ENCODE measurements at regions not wholly inside any gene's neighbourhood (a gene's known extent, or its start where the extent isn't known, plus 50 kb on each side); places are given as distances from the start of the nearest gene placed in this dataset.
A peak's percentile ranks its signal among the peaks of the same experiment; 100 is the strongest.
"Not testable (repeated sequence)": the region's sequence is repeated elsewhere in the genome, so short reads cannot be mapped to it uniquely, and the experiment has no call there.

- DNase-seq (ENCODE audit: low spot score): not testable (repeated sequence)
These were observed 69.5 kb downstream of the MDH2 start for GRCh38 chr7:76117306-76117991.

DNA sequence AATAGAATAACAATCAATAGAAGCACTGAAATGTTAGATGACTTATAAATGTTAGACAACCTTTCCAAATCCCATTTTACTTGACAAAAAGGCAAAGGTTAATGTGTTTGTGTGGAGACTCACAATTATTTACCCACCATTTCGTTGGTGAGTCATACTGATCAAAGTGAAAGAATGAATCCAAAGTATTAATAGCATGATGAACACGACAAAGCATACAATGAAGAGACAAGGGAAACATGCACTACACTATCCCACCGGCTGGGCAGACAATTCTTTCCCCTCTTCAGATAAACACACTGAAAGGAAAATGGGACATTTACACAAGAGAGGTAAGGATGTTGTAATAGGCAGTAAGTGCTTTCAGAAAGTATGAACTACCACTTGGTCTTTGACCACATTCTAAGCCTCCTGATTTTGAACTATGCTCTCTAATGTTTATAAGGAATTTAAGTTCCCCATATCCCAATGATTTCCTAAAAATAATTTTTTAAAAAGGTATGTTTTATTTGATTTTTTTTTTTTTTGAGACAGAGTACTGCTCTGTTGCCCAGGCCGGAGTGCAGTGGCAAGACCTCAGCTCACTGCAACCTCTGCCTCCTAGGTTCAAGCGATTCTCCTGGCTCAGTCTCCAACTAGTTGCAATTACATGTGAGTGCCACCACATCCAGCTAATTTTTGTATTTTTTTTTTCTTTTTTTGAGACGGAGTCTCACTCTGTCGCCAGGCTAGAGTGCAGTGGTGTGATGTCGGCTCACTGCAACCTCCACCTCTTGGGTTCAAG is 70.5 kb downstream of the MDH2 start:
- DNase-seq (ENCODE audit: low spot score): not testable (repeated sequence)

DNA sequence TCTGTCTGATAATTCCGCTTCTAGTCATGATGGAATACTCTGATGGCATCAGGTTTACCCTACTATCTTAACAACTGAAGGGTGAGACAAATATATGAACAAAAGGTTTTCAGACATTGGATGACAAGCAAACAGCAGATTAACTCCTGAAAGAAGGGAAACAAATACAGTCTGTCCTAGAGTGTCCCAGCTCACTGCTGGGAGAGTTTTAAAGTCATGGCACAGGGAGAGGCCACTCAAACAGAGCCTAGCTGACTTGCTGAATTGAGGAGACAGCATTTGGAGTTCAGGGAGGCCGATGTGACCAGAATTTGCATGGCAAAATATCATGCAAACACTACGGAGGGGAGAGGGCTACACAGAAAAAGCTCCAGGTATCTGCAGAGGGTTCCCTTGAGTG is 73.1 kb downstream of the MDH2 start:
- DNase-seq (ENCODE audit: low spot score): no peak

DNA sequence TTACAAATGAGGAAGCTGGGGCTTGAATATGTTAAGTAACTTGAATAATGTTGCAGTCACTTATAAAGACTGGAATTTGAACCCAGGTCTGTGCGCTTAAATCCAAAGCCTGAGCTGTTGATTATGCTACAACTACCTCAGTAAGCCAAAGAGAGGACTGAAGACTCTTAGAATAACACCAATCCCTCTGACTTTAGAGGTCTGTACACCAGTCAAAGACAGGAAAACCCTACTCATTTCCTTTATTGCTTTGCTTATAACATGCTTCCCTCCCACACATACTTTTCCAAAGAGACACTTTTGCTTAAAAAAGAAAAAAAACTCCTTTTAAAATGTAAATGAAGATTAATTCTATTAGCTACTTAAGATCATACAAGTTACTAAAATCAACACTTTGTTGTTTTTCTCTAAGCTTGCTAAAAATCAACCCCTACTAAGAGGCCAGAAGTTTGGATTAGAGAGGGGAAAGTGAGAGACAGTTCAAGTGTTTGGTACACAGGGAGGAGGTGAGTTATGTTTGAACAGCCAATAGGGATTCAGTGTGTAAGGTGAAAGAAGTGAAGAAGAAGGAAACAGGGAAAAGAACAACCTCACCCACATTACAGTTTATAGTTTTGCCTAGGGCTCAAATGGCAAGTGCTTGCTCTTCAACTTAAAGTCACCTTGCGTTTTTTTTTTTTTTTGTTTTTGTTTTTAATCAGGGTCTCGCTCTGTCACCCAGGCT is 74.8 kb downstream of the MDH2 start:
- DNase-seq (ENCODE audit: low spot score): peak; percentile 44

DNA sequence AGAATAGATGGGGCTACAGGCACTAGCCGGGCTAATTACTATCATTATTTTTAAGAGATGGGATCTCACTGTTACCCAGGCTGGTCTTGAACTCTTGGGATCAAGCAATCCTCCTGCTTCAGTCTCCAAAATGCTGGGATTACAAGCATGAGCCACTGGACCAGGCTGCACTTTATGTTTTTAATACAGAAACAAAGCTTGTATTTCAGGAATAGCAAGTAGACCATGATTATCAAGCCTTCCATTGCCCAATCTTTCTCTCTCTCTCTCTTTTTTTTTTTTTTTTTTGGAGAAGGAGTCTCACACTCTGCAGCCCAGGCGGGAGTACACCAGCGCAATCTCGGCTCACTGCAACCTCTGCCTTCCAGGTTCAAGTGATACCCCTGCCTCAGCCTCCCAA is 75.4 kb downstream of the MDH2 start:
- no peak for DNase-seq (ENCODE audit: low spot score)

- no peak for DNase-seq (ENCODE audit: low spot score)
These were observed 76.1 kb upstream of the SRRM3 start for GRCh38 chr7:76125560-76125959.

- no peak for DNase-seq (ENCODE audit: low spot score)
These were observed 75.1 kb upstream of the SRRM3 start for GRCh38 chr7:76126632-76127031.

- no peak for DNase-seq (ENCODE audit: low spot score)
These were observed 72.3 kb upstream of the SRRM3 start for GRCh38 chr7:76129366-76129765.

GRCh38 chr7:76129836-76130235 is 71.9 kb upstream of the SRRM3 start:
- no peak for DNase-seq (ENCODE audit: low spot score)

- peak; percentile 38 for DNase-seq (ENCODE audit: low spot score)
These were observed 71.0 kb upstream of the SRRM3 start for GRCh38 chr7:76130661-76131060.

DNA sequence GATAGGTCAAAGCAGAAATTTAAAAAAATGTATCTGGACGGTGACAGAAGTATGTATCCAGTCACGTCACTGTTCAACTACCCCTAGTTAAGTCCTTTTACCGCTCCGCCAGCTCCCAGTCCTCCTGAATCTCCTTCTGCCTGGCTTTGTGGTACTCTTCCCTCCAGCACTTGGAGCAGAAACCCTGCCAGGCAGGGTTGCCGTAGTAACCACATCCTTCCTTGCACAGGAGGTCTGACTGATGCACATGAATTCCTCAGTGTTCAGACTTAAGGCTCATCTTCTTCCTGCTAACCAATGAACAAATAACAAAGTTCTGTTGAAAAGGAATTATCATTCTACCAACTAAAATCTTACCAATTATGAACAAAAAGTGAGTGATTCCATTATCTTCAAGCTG is 69.8 kb upstream of the SRRM3 start:
- DNase-seq (ENCODE audit: low spot score): not testable (repeated sequence)

- DNase-seq (ENCODE audit: low spot score): no peak
These were observed 68.4 kb upstream of the SRRM3 start for GRCh38 chr7:76133164-76133775.

- DNase-seq (ENCODE audit: low spot score): no peak
These were observed 67.9 kb upstream of the SRRM3 start for GRCh38 chr7:76133839-76134238.

DNA sequence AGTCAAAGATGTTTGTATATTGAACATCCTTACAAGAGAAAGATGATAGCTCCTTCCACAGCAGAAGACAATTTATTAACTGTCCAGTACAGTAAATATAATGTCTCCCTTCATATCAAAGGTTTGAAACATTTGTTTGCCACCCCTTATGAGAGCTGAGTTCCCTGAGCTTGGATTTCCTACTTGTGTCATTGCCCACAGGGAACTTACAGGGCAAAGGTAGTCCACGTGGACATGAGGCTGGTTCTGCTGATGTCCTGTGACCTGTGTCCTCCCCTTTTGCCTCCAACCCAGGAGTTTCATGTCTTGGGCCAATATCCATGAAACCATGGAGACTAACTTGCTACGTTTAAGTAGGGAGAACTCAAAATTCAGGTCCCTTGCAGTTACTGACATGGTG is 66.4 kb upstream of the SRRM3 start:
- DNase-seq (ENCODE audit: low spot score): not testable (repeated sequence)

- DNase-seq (ENCODE audit: low spot score): not testable (repeated sequence)
These were observed 63.0 kb upstream of the SRRM3 start for GRCh38 chr7:76138577-76139313.

DNA sequence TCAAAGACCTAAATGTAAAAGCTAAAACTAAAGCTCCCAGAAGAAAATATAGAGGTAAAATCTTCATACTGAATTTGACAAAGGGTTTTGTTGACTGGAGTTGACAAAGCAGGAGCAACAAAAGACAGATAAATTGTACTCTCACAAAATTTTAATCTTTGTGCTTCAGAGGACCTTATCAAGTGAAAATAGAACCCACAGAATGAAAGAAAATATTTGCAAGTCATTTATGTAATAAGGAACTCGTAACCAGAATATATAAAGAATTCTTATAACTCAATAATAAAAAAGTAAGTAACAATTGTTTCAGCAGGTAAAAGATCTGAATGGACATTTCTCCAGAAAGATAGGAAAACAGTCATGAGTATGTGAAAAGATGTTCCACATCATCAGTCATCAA is 62.0 kb upstream of the SRRM3 start:
- DNase-seq (ENCODE audit: low spot score): no peak

- not testable (repeated sequence) for DNase-seq (ENCODE audit: low spot score)
These were observed 61.4 kb upstream of the SRRM3 start for GRCh38 chr7:76140259-76140658.

DNA sequence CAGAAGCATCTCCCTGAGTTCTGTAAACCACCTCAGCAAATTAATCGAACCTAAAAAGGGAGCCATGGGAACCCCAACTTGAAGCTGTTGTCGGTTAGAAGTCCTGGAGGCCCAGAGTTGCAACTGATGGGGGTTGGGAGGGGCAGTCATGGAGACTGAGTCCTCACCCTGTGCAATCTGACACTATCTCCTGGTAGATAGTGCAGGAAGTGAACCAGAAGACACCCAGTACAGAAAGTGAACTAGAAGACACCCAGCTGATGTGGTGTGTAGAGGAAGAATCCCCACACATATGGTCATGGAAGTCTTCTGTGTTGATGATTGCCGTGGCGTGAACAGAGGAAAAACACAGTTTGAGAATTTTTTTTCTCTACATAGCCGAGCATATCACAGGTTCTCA is 58.8 kb upstream of the SRRM3 start:
- DNase-seq (ENCODE audit: low spot score): no peak

- not testable (repeated sequence) for DNase-seq (ENCODE audit: low spot score)
These were observed 56.9 kb upstream of the SRRM3 start for GRCh38 chr7:76144664-76145270.

- no peak for DNase-seq (ENCODE audit: low spot score)
These were observed 55.3 kb upstream of the SRRM3 start for GRCh38 chr7:76146374-76146773.

DNA sequence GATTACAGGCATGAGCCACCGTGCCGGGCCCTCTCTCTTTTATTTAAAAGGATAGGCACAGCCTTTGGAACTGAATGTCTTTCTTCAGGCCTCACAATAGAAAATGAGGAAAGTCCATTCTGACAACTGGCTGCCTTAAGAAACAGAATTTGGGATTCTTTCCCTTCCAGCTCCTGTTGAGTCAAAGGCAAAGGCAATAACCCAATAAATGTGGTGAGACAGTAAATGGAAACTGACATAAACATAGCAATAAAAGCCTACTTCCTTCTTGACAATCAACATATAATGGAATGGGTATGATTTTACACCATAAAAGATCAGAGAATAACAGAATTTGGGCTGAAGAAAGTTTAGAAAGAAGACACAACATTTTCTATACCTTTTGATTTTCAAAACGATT is 52.7 kb upstream of the SRRM3 start:
- not testable (repeated sequence) for DNase-seq (ENCODE audit: low spot score)
